ENCODE measurements at regions not wholly inside any gene's neighbourhood (a gene's known extent, or its start where the extent isn't known, plus 50 kb on each side); places are given as distances from the start of the nearest gene placed in this dataset.

GRCh38 chr2:61713457-61713856 is 140.4 kb downstream of the FAM161A start:
- H3K4me3 ChIP-seq (ENCODE audit: low read length): no peak overlapping the region
- no peak for DNase-seq (ENCODE audit: low read depth)
- no peak for TF ChIP-seq CTCF (conservative IDR thresholded peaks at IDR 0.05; ENCODE audit: low read depth, low read length)

- TF ChIP-seq CTCF (conservative IDR thresholded peaks at IDR 0.05; ENCODE audit: low read depth, low read length): no peak
- H3K4me3 ChIP-seq (ENCODE audit: low read length): no peak overlapping the region
- DNase-seq (ENCODE audit: low read depth): no peak
Measured at GRCh38 chr2:61712060-61712459, 141.8 kb downstream of the FAM161A start.

GRCh38 chr2:61710711-61711110 is 143.1 kb downstream of the FAM161A start:
- no peak for DNase-seq (ENCODE audit: low read depth)
- no peak for TF ChIP-seq CTCF (conservative IDR thresholded peaks at IDR 0.05; ENCODE audit: low read depth, low read length)
- H3K4me3 ChIP-seq (ENCODE audit: low read length): no peak overlapping the region

- TF ChIP-seq CTCF (conservative IDR thresholded peaks at IDR 0.05; ENCODE audit: low read depth, low read length): no peak
- peak overlapping the region; percentile 22 for H3K4me3 ChIP-seq (ENCODE audit: low read length)
- DNase-seq (ENCODE audit: low read depth): peak; percentile 42
Measured at GRCh38 chr2:61707984-61708852, 145.6 kb downstream of the FAM161A start.

- no peak for TF ChIP-seq CTCF (conservative IDR thresholded peaks at IDR 0.05; ENCODE audit: low read depth, low read length)
- H3K4me3 ChIP-seq (ENCODE audit: low read length): no peak overlapping the region
- no peak for DNase-seq (ENCODE audit: low read depth)
Measured at GRCh38 chr2:61705625-61706024, 148.2 kb downstream of the FAM161A start.

- TF ChIP-seq CTCF (conservative IDR thresholded peaks at IDR 0.05; ENCODE audit: low read depth, low read length): no peak
- DNase-seq (ENCODE audit: low read depth): no peak
- no peak overlapping the region for H3K4me3 ChIP-seq (ENCODE audit: low read length)
Measured at GRCh38 chr2:61704364-61704763, 149.5 kb downstream of the FAM161A start.

GRCh38 chr2:61702088-61702467 is 151.8 kb downstream of the FAM161A start:
- no peak for DNase-seq (ENCODE audit: low read depth)
- no peak for TF ChIP-seq CTCF (conservative IDR thresholded peaks at IDR 0.05; ENCODE audit: low read depth, low read length)
- H3K4me3 ChIP-seq (ENCODE audit: low read length): no peak overlapping the region
